ENCODE measurements at regions not wholly inside any gene's neighbourhood (a gene's known extent, or its start where the extent isn't known, plus 50 kb on each side); places are given as distances from the start of the nearest gene placed in this dataset.

DNA sequence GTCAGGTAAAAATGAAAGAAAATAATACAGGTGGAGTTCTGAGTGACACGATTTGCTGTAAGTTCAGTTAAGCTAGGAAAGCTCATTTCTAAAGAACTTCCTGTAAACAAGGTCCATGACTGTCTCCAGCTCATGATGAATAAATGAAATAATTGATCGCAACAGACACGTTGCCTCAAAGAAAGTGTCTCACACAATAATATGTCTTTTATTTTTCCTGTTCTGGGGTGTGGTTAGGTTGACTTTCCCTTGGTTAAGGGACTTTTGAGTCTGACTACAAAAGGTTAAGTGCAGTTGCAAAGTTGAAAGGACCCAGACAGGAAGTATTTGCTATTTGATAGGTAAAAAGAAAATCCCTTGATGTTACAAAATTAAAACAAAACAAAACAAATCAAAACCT, 304.2 kb upstream of the PRDM1 start:
- Histone ChIP-seq H3K4me1 (ENCODE audit: insufficient read depth, low read length) (no peaks in the 10 kb centered on the region), H3K9me3 (ENCODE audit: low read length) (no peaks in the 10 kb centered on the region), H3K36me3 (replicated peaks in 1 of 2; ENCODE audit: control insufficient read depth in 1 of 2, insufficient read depth in 2 of 2, low read length in 2 of 2) (no peaks in the 10 kb centered on the region), H3K79me2 (ENCODE audit: insufficient read depth, low read length) (no peaks in the 10 kb centered on the region), H3K27ac (ENCODE audit: extremely low read length, insufficient read depth, low read length) (no peak overlapping the region), H4K20me1 (ENCODE audit: insufficient read depth, low read length) (no peaks in the 10 kb centered on the region), H2AFZ (ENCODE audit: low read length) (no peak overlapping the region), H3K9ac (ENCODE audit: insufficient read depth, low read depth, low read length) (no peak overlapping the region), H3K4me3 (replicated peaks in 1 of 3; ENCODE audit: insufficient read depth in 1 of 3, low read depth in 2 of 3, low read length in 3 of 3) (no peak overlapping the region), H3K27me3 (ENCODE audit: control insufficient read depth in 1 of 2, insufficient read depth in 2 of 2, low read length in 2 of 2) (peaks cover 0 to 7% of the 10 kb centered on the region in 2 experiments; a peak in 1 of 5 replicates), H3K4me2 (ENCODE audit: low read depth, low read length) (no peak overlapping the region)
- TF ChIP-seq ZNF530 (CRISPR knock-in tag; IDR thresholded peaks at IDR 0.05; ENCODE audit: low read depth) (no peak), XRCC5 (optimal IDR thresholded peaks at IDR 0.05; ENCODE audit: low read length) (no peak), U2AF1 (optimal IDR thresholded peaks at IDR 0.05; ENCODE audit: low read depth, low read length) (no peak)
- TF ChIP-seq, protein P1, sequence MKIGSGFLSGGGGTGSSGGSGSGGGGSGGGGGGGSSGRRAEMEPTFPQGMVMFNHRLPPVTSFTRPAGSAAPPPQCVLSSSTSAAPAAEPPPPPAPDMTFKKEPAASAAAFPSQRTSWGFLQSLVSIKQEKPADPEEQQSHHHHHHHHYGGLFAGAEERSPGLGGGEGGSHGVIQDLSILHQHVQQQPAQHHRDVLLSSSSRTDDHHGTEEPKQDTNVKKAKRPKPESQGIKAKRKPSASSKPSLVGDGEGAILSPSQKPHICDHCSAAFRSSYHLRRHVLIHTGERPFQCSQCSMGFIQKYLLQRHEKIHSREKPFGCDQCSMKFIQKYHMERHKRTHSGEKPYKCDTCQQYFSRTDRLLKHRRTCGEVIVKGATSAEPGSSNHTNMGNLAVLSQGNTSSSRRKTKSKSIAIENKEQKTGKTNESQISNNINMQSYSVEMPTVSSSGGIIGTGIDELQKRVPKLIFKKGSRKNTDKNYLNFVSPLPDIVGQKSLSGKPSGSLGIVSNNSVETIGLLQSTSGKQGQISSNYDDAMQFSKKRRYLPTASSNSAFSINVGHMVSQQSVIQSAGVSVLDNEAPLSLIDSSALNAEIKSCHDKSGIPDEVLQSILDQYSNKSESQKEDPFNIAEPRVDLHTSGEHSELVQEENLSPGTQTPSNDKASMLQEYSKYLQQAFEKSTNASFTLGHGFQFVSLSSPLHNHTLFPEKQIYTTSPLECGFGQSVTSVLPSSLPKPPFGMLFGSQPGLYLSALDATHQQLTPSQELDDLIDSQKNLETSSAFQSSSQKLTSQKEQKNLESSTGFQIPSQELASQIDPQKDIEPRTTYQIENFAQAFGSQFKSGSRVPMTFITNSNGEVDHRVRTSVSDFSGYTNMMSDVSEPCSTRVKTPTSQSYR (CRISPR knock-in tag; IDR thresholded peaks at IDR 0.05; ENCODE audit: borderline replicate concordance): no peak
- 7% methylated on average over 3 of the region's 3 CpGs for WGBS (ENCODE audit: low lambda C conversion rate)
- BruUV-seq (replicated peaks): no TSS peak
- in situ Hi-C loops (cut with HindIII; ENCODE audit: extremely low pct_ligation_motif_present, low pct_unique_long_range_greater_than_20kb): no loop called here
- ChIA-PET POLR2A (no interaction called here), CTCF (ENCODE audit: low intra/inter-chr PET ratio, low total read pairs) (no interaction called here)
- ATAC-seq (no peak), FAIRE-seq (no peak), DNase-seq (ENCODE audit: low spot score) (no peak)
- intact Hi-C loops (cut with micrococcal nuclease; ENCODE audit: unreplicated experiment): no loop called here

DNA sequence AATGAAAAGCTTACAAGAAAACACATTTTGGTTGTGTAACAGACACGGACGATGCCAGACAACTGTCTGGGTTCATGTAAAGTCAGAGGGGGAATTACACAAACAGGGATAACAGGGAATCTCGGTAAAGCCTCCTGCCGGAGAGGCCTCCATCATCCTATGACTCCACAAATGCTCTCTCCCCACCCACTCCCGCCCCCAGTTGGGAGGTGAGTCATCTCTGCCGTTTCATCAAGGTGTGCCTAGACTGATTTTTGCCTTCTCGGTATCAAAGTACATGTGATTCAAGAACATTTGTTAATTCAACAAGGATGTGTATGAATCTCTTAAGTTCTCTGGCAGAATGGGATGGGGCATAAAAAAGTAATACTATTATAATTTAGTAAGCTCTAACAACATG, 304.9 kb upstream of the PRDM1 start:
- Histone ChIP-seq H3K4me1 (ENCODE audit: insufficient read depth, low read length) (no peaks in the 10 kb centered on the region), H4K20me1 (ENCODE audit: insufficient read depth, low read length) (no peaks in the 10 kb centered on the region), H3K36me3 (replicated peaks in 1 of 2; ENCODE audit: control insufficient read depth in 1 of 2, insufficient read depth in 2 of 2, low read length in 2 of 2) (no peaks in the 10 kb centered on the region), H3K27ac (ENCODE audit: extremely low read length, insufficient read depth, low read length) (no peak overlapping the region), H3K9me3 (ENCODE audit: low read length) (no peaks in the 10 kb centered on the region), H3K79me2 (ENCODE audit: insufficient read depth, low read length) (no peaks in the 10 kb centered on the region), H3K27me3 (ENCODE audit: control insufficient read depth in 1 of 2, insufficient read depth in 2 of 2, low read length in 2 of 2) (peaks cover 0 to 7% of the 10 kb centered on the region in 2 experiments; a peak in 1 of 5 replicates), H3K4me2 (ENCODE audit: low read depth, low read length) (no peak overlapping the region), H3K9ac (ENCODE audit: insufficient read depth, low read depth, low read length) (no peak overlapping the region), H3K4me3 (replicated peaks in 1 of 3; ENCODE audit: insufficient read depth in 1 of 3, low read depth in 2 of 3, low read length in 3 of 3) (no peak overlapping the region), H2AFZ (ENCODE audit: low read length) (no peak overlapping the region)
- intact Hi-C loops (cut with micrococcal nuclease; ENCODE audit: unreplicated experiment): no loop called here
- 2% methylated on average over 7 of the region's 7 CpGs for WGBS (ENCODE audit: low lambda C conversion rate)
- TF ChIP-seq NR2F6 (IDR thresholded peaks at IDR 0.05): no peak
- no peak for TF ChIP-seq NR2F6 (CRISPR knock-in tag; IDR thresholded peaks at IDR 0.05)
- no peak for TF ChIP-seq BRCA1 (CRISPR knock-in tag; IDR thresholded peaks at IDR 0.05)
- TF ChIP-seq ZSCAN20 (CRISPR knock-in tag; IDR thresholded peaks at IDR 0.05; ENCODE audit: borderline replicate concordance): no peak
- no peak for TF ChIP-seq SIN3B (IDR thresholded peaks at IDR 0.05; ENCODE audit: low read length)
- TF ChIP-seq FOSL2 (CRISPR knock-in tag; IDR thresholded peaks at IDR 0.05): peak; percentile 16; the same call in 1 of the 2 replicates
- TF ChIP-seq BCL6 (CRISPR knock-in tag; IDR thresholded peaks at IDR 0.05): no peak
- CTCF ChIA-PET (ENCODE audit: low intra/inter-chr PET ratio, low total read pairs): no interaction called here
- no TSS peak for BruUV-seq (replicated peaks)
- POLR2A ChIA-PET: no interaction called here
- ATAC-seq: no peak
- in situ Hi-C loops (cut with HindIII; ENCODE audit: extremely low pct_ligation_motif_present, low pct_unique_long_range_greater_than_20kb): no loop called here
- no peak for FAIRE-seq
- no peak for DNase-seq (ENCODE audit: low spot score)
